ENCODE measurements at regions not wholly inside any gene's neighbourhood (a gene's known extent, or its start where the extent isn't known, plus 50 kb on each side); places are given as distances from the start of the nearest gene placed in this dataset.

- TF ChIP-seq POLR2A (IDR thresholded peaks at IDR 0.05) (no peak), CTCF (IDR thresholded peaks at IDR 0.05) (no peak)
Observed at GRCh38 chr13:61215116-61215515, 200.5 kb downstream of the PCDH20 start.
